ENCODE measurements at regions not wholly inside any gene's neighbourhood (a gene's known extent, or its start where the extent isn't known, plus 50 kb on each side); places are given as distances from the start of the nearest gene placed in this dataset.
A peak's percentile ranks its signal among the peaks of the same experiment; 100 is the strongest.

DNA sequence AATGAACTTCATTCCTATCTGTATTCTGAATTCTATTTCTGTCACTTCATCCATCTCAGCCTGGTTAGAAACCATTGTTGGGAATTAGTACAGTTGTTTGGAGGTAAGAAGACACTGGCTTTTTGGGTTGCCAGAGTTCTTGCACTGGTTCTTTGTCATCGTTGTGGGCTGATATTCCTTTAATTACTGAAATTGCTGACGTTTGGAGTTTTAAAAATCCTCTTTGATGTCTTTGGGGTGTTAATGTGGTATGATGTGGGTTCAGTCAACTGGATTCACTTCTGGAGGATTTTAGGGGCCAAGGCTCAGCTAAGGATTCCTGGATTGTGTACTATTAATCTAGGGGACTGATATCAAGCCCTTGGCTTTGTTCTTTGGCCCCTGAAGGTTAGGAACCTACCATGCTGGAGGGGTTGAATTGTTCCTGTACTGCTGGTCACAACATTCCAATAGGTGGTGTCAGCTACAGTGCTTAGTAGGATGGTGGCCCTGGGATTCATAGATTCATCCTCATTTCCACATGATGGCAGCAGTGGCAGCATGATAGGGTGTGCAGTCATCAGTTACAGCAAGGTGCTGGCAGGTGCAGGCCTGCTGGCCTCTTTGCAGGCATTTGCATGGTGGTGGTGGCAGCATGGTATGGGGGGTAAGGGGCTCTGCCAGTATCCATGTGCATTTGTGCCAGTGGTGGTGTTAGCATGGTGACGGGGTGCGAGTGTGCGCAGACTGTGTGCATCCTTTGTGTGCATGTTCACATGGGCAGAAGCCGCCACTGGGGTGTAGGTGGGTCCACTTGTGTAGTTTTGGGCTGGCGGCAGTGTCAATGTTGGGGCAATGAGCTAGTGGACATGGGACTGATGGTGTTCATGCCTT lies 301.3 kb downstream of the TEX13C start:
- no peak overlapping the region for H3K4me3 ChIP-seq (ENCODE audit: low read depth, low read length)
- TF ChIP-seq, protein P1, sequence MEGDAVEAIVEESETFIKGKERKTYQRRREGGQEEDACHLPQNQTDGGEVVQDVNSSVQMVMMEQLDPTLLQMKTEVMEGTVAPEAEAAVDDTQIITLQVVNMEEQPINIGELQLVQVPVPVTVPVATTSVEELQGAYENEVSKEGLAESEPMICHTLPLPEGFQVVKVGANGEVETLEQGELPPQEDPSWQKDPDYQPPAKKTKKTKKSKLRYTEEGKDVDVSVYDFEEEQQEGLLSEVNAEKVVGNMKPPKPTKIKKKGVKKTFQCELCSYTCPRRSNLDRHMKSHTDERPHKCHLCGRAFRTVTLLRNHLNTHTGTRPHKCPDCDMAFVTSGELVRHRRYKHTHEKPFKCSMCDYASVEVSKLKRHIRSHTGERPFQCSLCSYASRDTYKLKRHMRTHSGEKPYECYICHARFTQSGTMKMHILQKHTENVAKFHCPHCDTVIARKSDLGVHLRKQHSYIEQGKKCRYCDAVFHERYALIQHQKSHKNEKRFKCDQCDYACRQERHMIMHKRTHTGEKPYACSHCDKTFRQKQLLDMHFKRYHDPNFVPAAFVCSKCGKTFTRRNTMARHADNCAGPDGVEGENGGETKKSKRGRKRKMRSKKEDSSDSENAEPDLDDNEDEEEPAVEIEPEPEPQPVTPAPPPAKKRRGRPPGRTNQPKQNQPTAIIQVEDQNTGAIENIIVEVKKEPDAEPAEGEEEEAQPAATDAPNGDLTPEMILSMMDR (IDR thresholded peaks at IDR 0.05; ENCODE audit: low read depth, low read length, missing control alignments): no peak
- DNase-seq (ENCODE audit: low read depth): no peak

DNA sequence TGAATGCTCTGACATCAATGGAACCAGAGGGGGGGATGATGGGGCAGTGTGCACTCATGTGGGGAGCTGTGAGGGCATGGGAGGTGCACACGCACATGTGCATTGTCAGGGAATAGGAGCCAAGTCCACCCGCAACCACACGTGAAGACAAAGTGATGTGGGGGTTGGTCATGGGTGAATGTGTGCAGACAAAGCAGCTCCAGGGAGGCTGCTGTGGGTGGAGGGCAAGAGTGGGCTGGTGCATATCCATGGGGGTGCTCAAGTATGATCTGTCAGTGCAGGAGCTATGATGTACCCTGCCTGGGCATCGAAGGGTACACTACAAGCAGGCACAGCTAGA lies 301.9 kb downstream of the TEX13C start:
- TF ChIP-seq, protein P1 (IDR thresholded peaks at IDR 0.05; ENCODE audit: low read depth, low read length, missing control alignments): no peak
- no peak overlapping the region for H3K4me3 ChIP-seq (ENCODE audit: low read depth, low read length)
- no peak for DNase-seq (ENCODE audit: low read depth)

DNA sequence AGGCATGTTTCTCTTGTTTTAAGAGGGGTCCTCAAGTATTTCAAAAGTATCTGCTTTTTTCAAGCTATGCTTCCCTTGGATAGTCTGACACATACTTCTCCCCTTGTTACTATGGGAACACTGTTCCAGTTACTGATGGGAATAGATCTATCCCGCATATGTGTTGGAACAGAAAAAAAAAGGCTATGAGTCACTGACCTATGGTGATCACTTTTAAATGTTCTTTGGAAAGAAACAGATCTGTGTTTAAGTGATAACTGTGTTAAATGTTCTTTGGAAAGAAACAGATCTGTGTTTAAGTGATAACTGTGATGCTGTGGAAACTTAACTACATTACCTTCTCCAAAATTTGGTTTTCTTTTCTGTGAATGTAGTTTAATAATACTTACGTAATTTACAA lies 303.2 kb downstream of the TEX13C start:
- TF ChIP-seq, protein P1 (IDR thresholded peaks at IDR 0.05; ENCODE audit: low read depth, low read length, missing control alignments): no peak
- no peak overlapping the region for H3K4me3 ChIP-seq (ENCODE audit: low read depth, low read length)
- no peak for DNase-seq (ENCODE audit: low read depth)

DNA sequence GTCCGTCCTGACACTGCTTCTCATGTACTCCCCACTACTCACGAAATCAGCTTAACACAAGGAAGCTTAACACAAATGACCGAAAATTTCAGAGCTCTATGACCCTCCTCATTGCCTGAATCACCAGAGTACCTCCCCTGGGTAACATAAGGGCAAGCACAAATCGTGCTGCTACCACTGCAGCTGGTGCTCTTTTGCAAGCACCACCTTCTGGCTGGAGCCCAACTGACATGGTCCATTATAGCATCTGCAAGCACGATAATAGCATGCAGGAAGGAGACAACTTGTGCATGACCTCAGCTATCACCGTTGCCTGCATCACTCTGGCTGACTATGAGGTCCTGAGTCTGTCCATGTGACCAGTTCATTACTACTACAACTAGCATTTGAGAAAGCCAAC lies 308.0 kb downstream of the TEX13C start:
- DNase-seq (ENCODE audit: low read depth): no peak
- no peak overlapping the region for H3K4me3 ChIP-seq (ENCODE audit: low read depth, low read length)
- TF ChIP-seq, protein P1 (IDR thresholded peaks at IDR 0.05; ENCODE audit: low read depth, low read length, missing control alignments): no peak

DNA sequence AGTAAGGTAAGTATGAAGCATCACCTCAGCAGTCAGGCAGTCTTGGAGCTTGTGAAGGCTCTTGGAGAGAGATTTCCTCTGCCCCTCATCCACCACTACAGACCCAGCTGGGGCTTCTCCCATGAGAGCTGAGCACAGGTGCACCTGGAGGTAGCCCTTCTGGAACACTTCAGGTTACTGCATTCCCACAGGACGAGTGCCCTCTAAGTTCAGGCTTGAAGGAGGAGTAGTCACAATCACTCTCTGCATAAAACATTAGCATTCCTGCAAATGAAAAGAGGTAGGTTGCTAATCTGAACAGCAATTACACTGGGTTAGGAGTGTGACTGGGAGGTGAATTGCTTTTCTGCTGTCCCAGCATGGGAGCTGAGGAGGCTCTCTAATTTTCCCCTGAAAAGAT lies 308.8 kb downstream of the TEX13C start:
- H3K4me3 ChIP-seq (ENCODE audit: low read depth, low read length): no peak overlapping the region
- TF ChIP-seq, protein P1 (IDR thresholded peaks at IDR 0.05; ENCODE audit: low read depth, low read length, missing control alignments): no peak
- no peak for DNase-seq (ENCODE audit: low read depth)

DNA sequence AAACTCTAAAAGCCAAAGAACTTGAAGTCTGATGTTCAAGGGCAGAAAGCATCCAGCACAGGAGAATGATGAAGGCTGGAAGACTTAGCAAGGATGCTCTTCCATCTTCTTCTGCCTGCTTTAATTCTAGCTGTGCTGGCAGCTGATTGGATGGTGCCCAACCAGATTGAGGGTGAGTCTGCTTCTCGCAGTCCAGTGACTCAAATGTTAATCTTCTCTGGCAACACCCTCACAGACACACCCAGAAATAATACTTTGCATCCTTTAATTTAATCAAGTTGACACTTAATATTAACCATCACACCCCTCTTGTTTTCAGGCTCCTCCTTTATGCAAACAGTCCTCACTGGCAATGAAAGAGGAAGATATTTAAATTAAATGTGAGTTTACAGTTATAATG lies 321.7 kb downstream of the TEX13C start:
- TF ChIP-seq, protein P1 (IDR thresholded peaks at IDR 0.05; ENCODE audit: low read depth, low read length, missing control alignments): no peak
- H3K4me3 ChIP-seq (ENCODE audit: low read depth, low read length): no peak overlapping the region
- DNase-seq (ENCODE audit: low read depth): no peak

DNA sequence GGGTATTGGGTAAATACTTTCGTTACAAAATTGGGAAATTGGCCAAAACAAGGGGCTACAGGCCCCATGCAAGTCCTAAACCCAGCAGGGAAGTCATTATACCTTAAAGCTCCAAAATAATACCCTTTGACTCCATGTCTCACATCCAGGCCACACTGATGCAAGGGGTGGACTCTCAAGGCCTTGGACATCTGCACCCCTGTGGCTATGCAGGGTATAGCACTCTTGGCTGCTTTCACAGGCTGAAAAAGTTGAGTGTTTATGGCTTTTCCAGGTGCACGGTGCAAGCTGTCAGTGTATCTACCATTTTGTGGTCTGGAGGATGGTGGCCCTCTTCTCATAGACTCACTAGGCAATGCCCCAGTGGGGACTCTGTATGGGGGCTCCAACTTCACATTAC lies 326.5 kb downstream of the TEX13C start:
- DNase-seq (ENCODE audit: low read depth): no peak

More for the DNA sequence above, 326.5 kb downstream of the TEX13C start:
- TF ChIP-seq, protein P1 (IDR thresholded peaks at IDR 0.05; ENCODE audit: low read depth, low read length, missing control alignments): peak; percentile 27
- H3K4me3 ChIP-seq (ENCODE audit: low read depth, low read length): no peak overlapping the region
